ENCODE measurements at regions not wholly inside any gene's neighbourhood (a gene's known extent, or its start where the extent isn't known, plus 50 kb on each side); places are given as distances from the start of the nearest gene placed in this dataset.
A peak's percentile ranks its signal among the peaks of the same experiment; 100 is the strongest.
"Not testable (repeated sequence)": the region's sequence is repeated elsewhere in the genome, so short reads cannot be mapped to it uniquely, and the experiment has no call there.

DNA sequence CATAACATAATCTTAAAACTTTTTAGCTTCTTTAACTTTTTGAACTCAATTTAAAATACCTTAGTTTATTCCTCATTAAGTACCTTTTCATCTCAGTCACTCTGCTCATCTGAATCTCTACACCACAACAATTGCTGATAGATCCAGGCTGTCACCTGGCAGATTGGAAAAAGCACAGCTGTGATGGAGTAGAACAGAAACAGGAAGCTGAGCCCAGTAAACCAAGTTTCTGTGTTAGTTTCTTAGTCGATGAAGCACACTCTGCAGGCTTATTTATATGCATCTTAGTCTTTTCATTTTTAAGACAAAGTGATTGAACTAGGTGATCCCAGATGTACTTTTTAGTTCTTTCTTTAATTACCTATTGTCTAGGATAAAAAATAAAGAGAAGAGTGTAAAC is 1398.0 kb upstream of the ALCAM start:
- DNase-seq (ENCODE audit: low read depth, low spot score) = no peak

- no peak for DNase-seq (ENCODE audit: low read depth, low spot score)
Measured at GRCh38 chr3:103976931-103977339, 1389.8 kb upstream of the ALCAM start.

DNA sequence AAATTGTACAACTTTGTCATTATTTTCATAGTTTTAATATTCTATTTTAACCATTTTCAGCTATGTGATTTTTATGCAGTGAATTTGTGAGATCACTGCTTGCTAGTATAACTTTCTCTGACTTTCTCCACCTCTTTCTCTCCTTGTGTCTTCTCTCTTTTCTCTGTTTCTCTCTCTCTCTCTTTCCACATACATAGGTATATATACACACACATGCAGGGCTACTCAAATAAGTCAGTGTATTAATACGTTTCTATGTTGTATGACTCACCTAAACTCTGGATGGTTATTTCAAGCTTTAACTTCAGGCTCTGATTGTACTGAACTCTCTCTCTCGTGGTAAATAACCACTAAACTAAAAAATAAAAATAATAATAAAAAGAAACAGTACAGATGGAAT is 1389.3 kb upstream of the ALCAM start:
- no peak for DNase-seq (ENCODE audit: low read depth, low spot score)

DNA sequence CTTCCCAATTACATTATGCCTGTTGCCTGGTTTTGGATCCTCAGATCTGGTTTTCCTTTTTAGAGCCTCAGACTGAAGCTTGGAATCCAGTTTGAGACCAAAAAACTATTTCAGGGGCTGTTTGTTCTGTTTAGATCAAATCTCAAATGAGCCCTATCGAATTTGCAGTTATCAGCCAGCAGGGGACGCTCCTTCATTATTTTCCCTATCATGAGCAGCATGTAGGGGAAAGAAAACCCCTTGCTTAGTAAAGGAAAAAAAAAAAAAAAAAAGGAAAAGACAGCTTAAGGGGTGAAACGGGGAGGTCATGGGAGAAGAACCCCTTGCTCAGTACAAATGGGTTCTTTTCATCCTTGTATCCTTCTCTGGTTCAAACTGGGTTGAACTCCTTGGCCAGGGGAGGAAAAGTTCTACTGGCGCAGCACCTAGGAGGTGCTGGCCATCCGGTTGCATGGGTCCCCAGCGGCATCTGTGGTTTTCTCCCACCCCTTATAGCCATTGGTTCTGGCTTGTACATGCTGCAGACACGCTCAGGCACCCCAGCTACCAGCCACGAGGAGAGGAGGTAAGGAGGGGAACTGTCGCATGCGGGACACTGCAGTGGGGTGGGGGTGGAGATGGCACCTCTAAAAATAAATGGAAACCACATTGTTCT is 1375.1 kb upstream of the ALCAM start:
- DNase-seq (ENCODE audit: low read depth, low spot score) = no peak

DNA sequence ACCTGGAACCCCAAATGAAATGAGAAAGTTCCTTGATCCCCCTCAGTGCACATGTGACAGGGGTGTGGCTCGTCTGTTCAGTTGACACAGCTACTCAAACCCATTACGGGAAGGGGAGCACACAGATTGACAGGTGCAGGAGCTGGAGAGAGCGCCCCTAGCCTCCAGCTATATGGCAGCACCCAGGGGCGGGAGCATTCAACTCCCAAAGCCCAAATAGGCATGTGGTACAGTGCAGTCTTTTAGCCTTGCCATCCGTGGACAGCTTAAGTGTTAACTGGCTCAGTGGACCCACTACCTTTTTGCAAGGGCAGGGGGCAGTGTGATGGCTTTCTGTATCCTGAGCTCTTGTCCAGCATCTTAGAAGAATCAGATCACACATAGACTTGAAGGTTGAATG is 1374.2 kb upstream of the ALCAM start:
- no peak for DNase-seq (ENCODE audit: low read depth, low spot score)

GRCh38 chr3:104004956-104005355 is 1361.8 kb upstream of the ALCAM start:
- no peak for DNase-seq (ENCODE audit: low read depth, low spot score)

- DNase-seq (ENCODE audit: low read depth, low spot score) = no peak
Measured at GRCh38 chr3:104005815-104006214, 1360.9 kb upstream of the ALCAM start.

GRCh38 chr3:104018541-104018940 is 1348.2 kb upstream of the ALCAM start:
- DNase-seq (ENCODE audit: low read depth, low spot score) = no peak

DNA sequence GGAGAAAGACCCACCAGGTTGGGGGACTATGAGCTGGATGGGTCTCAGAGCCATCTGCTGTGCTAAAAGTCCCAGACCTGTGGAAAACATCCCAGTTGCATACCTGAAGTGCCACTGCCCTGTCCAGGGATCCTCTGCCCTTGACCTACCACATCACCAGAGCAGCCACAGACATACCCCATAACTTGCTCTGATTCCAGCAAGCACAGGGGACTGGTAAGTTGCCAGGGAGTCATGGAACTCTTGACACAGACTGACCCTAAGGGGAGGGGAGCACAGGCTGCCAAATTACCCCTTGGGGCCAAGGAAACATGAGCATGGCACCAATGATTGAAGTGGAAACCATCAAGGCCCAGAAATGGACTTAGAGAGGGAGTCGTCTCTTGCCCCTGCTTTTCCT is 1335.1 kb upstream of the ALCAM start:
- DNase-seq (ENCODE audit: low read depth, low spot score) = no peak

DNA sequence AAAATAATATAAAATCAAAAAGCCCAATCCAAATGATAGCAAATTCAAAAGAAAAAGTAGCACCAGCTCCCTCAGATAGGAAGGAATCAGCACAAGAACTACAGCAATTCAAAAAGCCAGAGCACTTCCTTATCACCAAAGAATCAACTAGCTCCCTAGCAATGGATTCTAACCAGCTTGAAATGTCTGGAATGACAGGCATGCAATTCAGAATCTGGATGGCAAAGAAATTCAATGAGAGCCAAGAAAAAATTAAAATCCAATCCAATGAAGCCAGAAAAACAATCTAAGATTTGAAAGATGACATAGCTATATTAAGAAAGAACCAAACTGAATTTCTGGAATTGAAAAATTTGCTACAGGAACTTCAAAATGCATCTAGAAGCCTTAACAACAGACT is 1334.4 kb upstream of the ALCAM start:
- DNase-seq (ENCODE audit: low read depth, low spot score) = peak; percentile 28

DNA sequence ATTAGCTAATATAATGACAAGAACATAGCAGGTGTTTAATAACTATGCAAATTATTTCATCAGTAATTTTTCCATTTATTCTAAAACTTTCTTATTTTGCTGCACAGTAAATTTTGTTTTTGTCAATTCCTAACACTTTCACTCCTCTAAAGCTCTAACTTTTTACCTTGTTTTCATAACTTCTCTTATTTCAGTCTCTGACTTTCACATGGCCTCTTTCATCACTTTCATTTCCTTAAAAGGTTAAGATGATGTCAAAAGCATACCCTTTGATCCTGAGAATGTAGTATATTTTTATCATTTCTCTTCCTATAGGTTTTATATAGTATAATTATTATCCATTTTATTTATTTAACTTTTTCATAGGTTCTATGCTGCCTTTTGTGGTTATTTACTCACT is 1325.8 kb upstream of the ALCAM start:
- DNase-seq (ENCODE audit: low read depth, low spot score) = no peak

- not testable (repeated sequence) for DNase-seq (ENCODE audit: low read depth, low spot score)
Measured at GRCh38 chr3:104043001-104043543, 1323.6 kb upstream of the ALCAM start.

DNA sequence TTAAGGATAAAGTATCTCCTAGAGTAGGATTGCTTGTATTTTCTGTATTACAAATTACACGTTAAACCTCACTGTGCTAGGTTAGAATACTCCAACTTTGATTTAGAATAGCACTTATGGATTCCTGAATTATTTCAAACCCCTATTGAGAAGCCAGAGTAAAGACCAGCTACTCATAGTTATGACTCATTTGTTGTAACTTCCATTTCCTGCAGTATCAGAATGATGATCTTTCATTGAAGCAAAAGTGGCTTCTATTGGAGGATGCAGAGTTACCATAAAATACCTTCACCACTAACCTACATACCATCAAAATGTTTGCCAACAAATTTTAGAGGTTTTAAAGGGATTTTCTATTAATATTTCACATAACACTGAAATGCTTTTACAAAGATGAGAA is 1322.7 kb upstream of the ALCAM start:
- no peak for DNase-seq (ENCODE audit: low read depth, low spot score)

DNA sequence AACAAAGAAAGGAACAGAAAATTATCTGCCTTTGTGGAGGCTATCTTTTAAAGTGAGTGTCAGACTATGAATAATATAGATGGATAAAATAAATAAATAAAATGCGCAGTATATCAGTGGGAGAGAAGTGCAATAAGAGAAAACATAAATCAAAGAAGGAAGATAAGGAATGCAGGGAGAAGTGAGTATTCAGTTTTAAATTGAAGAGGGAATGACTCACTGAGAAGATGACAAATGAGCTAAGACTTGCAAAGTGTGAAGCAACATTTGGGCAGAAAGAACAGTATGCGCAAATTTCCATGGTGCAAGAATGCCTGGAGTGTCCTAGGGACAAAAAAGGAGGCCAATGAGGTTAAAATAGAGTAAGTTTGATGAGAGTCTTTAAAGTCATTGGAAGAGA is 1300.1 kb upstream of the ALCAM start:
- DNase-seq (ENCODE audit: low read depth, low spot score) = peak; percentile 15

DNA sequence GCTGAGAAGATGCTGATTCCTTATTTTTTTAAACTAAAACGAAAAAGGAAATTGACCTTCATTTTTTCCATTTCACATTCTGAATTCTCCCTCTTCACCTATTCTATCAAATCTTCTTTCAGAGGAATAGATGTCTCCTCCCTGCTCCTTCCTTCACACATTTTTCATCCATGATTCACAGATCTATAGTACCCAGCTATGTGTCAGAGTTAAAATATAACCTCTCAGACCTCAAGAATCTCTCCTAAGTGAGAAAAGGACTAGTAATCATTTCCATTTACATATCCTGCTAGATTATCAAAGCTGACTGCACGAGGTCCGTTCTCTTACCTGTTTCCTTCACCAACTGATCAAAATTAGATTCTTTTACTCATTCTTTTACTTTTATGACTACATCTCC is 1297.6 kb upstream of the ALCAM start:
- DNase-seq (ENCODE audit: low read depth, low spot score) = no peak

DNA sequence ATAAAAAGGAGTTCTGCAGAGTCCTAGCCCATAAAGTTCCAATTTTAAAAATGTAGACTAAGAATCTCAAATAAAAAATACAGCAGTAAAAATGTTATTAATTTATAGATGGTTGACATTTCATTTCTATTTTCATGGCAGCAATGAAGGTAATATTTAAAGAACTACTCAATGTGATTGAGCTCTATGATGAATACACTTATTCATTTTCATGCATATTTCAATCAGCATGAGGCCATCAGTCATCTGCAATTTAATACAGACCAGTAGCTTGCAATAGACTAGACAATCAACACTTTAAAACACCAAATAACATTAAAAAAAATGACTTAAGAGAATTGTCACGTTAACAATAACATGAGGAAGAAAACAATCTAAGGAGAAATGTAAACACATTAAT is 1295.8 kb upstream of the ALCAM start:
- no peak for DNase-seq (ENCODE audit: low read depth, low spot score)

DNA sequence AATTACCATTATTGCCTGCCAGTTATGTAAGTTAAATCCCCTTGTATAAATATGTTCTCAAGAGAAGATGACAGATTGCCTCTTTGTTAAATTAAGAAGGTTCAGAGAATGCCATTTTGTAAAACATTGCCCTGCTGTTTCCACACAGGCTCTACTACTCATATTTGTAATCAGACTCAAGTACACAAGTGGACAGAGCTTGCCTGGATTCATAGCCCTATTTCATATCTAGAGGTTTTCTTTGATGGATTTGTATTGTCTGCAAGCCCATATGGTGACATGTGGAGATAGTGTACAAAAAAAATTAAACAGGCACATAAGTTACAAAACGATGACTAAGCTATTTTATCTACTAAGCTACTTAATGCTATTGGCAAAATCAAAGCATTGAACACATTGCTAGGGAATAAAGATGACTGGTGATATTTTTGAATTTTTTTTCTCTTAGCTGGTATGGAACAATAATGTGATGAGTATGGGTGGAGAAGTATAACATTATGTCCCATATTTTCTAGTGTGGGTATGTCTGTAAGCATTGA is 1286.6 kb upstream of the ALCAM start:
- DNase-seq (ENCODE audit: low read depth, low spot score) = no peak

GRCh38 chr3:104088738-104089137 is 1278.0 kb upstream of the ALCAM start:
- DNase-seq (ENCODE audit: low read depth, low spot score) = no peak

DNA sequence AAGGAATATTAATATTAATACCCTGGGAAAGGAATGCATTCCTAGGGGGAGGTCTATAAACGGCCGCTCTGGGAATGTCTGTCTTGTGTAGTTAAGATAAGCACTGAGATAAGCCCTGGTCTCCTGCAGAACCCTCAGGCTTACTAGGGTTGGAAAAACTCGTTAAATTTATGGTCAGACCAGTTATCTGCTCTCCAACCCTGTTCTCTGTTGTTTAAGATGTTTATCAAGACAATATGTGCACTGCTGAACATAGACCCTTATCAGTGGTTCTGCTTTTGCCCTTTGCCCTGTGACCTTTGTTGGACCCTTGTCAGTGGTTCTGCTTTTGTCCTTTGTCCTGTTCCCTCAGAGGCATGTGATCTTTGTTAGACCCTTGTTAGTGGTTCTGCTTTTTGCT is 1276.7 kb upstream of the ALCAM start:
- DNase-seq (ENCODE audit: low read depth, low spot score) = not testable (repeated sequence)

GRCh38 chr3:104101736-104102135 is 1265.0 kb upstream of the ALCAM start:
- DNase-seq (ENCODE audit: low read depth, low spot score) = no peak

- DNase-seq (ENCODE audit: low read depth, low spot score) = peak; percentile 54
Measured at GRCh38 chr3:104102386-104102785, 1264.3 kb upstream of the ALCAM start.

DNA sequence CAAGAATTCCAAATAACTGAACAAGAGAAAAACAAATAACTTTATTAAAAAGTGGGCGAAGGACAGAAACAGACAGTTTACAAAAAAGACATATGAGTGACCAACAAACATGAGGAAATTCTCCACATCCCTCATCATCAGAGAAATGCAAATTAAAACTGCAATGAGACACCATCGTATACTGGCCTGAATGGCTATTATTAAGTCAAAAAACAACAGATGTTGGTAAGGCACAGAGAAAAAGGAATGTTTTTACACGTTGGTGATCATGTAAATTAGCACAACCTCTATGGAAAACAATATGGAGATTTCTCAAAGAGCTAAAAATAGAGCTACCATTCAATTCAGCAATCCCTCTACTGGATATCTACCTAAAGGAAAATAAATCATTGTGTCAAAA is 1260.4 kb upstream of the ALCAM start:
- DNase-seq (ENCODE audit: low read depth, low spot score) = no peak

DNA sequence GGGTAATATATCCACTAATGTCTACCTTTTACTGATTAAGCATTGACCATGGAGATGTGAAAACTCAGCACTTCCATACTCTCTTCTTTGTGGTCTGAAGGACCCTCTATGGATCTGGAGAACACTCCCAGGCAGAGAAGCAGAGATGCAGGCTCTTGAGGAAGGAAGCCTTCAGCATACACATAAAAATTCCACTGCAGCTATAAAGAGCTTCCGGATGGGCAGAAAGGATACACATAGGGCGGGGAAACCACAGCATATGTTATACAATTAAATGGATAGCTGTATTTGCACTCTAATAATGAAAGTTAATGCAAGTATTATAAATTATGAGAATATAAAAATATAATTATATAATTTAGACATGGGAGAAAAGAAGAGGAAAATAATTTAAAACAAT is 1258.2 kb upstream of the ALCAM start:
- DNase-seq (ENCODE audit: low read depth, low spot score) = no peak

- no peak for DNase-seq (ENCODE audit: low read depth, low spot score)
Measured at GRCh38 chr3:104126463-104126862, 1240.2 kb upstream of the ALCAM start.
